Tibial nerve (tissue), 4 donors: ENCODE measurements at regions not wholly inside any gene's neighbourhood (a gene's known extent, or its start where the extent isn't known, plus 50 kb on each side); places are given as distances from the start of the nearest gene placed in this dataset.

Source experiments
- DNase-seq, 2 donors: peaks; one replicate each; pipeline ENCODE4 v3.0.0-alpha.2; 2019; ENCODE audit warnings: low spot score in 2 of 2
- H3K27ac ChIP-seq, 4 donors: fragments of 200-600 bp; sonication (generic) in 3 of 4; one replicate each; pipeline ENCODE4 v1.5.1; 2017 to 2019; ENCODE audit warnings: mild to moderate bottlenecking in 1 of 4
- H3K27me3 ChIP-seq, 2 donors: fragments of 200-600 bp; sonication (generic) in 1 of 2; one replicate each; pipeline versions ENCODE4 v1.5.1 to v1.6.0; 2017 to 2019
- H3K36me3 ChIP-seq, 3 donors: fragments of 200-600 bp; sonication (generic); one replicate each; pipeline ENCODE4 v1.5.1; 2018 to 2019
- H3K4me1 ChIP-seq, 4 donors: fragments of 200-600 bp; sonication (generic) in 3 of 4; one replicate each; pipeline ENCODE4 v1.5.1; 2017 to 2019
- H3K4me3 ChIP-seq, 4 donors: fragments of 200-600 bp; sonication (generic) in 3 of 4; one replicate each; pipeline ENCODE4 v1.5.1; 2017 to 2019; ENCODE audit warnings: mild to moderate bottlenecking in 1 of 4, moderate library complexity in 1 of 4
- H3K9me3 ChIP-seq, 4 donors: fragments of 200-600 bp; sonication (generic) in 3 of 4; one replicate each; pipeline ENCODE4 v1.5.1; 2017 to 2019
- CTCF ChIP-seq, 5 experiments: fragments of 200-600 bp in 3 of 5; fragments of 450-650 bp in 2 of 5; sonication (generic) in 3 of 5; IDR thresholded peaks; one replicate each; pipeline ENCODE4 v1.5.1; 2016 to 2019; ENCODE audit warnings: antibody characterized with exemption in 5 of 5, mild to moderate bottlenecking in 3 of 5, moderate library complexity in 2 of 5
- EP300 ChIP-seq, 2 donors: sonication (generic); formaldehyde crosslinking; IDR thresholded peaks; one replicate each; pipeline ENCODE4 v1.6.1; 2017; ENCODE audit warnings: antibody characterized with exemption in 2 of 2, mild to moderate bottlenecking in 1 of 2
- POLR2A ChIP-seq, 2 donors: fragments of 450-650 bp; IDR thresholded peaks; one replicate each; pipeline ENCODE4 v1.6.1; 2017; ENCODE audit warnings: antibody characterized with exemption in 2 of 2, mild to moderate bottlenecking in 2 of 2, moderate library complexity in 2 of 2
- WGBS, 2 donors: methylation state at CpG; one replicate each; pipeline ENCODE4 v1.1.5; 2018; 5-methylcytosine and 5-hydroxymethylcytosine counted together

GRCh38 chr3:118304557-118304956 lies 730.1 kb downstream of the IGSF11 start:
- 40 to 48% methylated on average over 1 of the region's 1 CpG for WGBS, 2 donors
- Histone ChIP-seq H3K27me3 (no peaks in the 10 kb centered on the region), H3K4me1 (no peaks in the 10 kb centered on the region), H3K27ac (no peak overlapping the region), H3K9me3 (no peaks in the 10 kb centered on the region), H3K4me3 (no peak overlapping the region), H3K36me3 (no peaks in the 10 kb centered on the region)
- TF ChIP-seq POLR2A (IDR thresholded peaks at IDR 0.05) (no peak), EP300 (IDR thresholded peaks at IDR 0.05) (no peak), CTCF (IDR thresholded peaks at IDR 0.05) (no peak)
- DNase-seq, result no peak

- Histone ChIP-seq H3K4me1 (no peaks in the 10 kb centered on the region), H3K36me3 (no peaks in the 10 kb centered on the region), H3K27ac (no peak overlapping the region), H3K9me3 (peaks cover 0 to 18% (median 2%) of the 10 kb centered on the region in 4 donors), H3K27me3 (no peaks in the 10 kb centered on the region), H3K4me3 (no peak overlapping the region)
- no peak for DNase-seq
- WGBS, 2 donors, result 86 to 100% methylated on average over 2 of the region's 2 CpGs
- TF ChIP-seq POLR2A (IDR thresholded peaks at IDR 0.05) (no peak), EP300 (IDR thresholded peaks at IDR 0.05) (no peak), CTCF (IDR thresholded peaks at IDR 0.05) (no peak)
These were observed 701.9 kb downstream of the IGSF11 start for GRCh38 chr3:118332699-118333098.

- TF ChIP-seq CTCF (IDR thresholded peaks at IDR 0.05) (no peak), POLR2A (IDR thresholded peaks at IDR 0.05) (no peak), EP300 (IDR thresholded peaks at IDR 0.05) (no peak)
- H3K4me1 ChIP-seq, result no peaks in the 10 kb centered on the region
- peaks cover 0 to 12% (median 2%) of the 10 kb centered on the region in 4 donors for H3K9me3 ChIP-seq
These were observed 697.0 kb downstream of the IGSF11 start for GRCh38 chr3:118337649-118338048.

GRCh38 chr3:118347396-118348168 lies 687.1 kb downstream of the IGSF11 start:
- TF ChIP-seq EP300 (IDR thresholded peaks at IDR 0.05) (no peak), CTCF (IDR thresholded peaks at IDR 0.05) (no peak), POLR2A (IDR thresholded peaks at IDR 0.05) (no peak)
- H3K9me3 ChIP-seq, result no peaks in the 10 kb centered on the region
- H3K27ac ChIP-seq, result no peak overlapping the region
- no peak overlapping the region for H3K4me3 ChIP-seq
- no peaks in the 10 kb centered on the region for H3K27me3 ChIP-seq
- H3K36me3 ChIP-seq, result no peaks in the 10 kb centered on the region
- H3K4me1 ChIP-seq, result no peaks in the 10 kb centered on the region
- no peak for DNase-seq

More at GRCh38 chr3:118337649-118338048, 697.0 kb downstream of the IGSF11 start:
- H3K36me3 ChIP-seq, result no peaks in the 10 kb centered on the region
- no peaks in the 10 kb centered on the region for H3K27me3 ChIP-seq
- DNase-seq, result no peak
- no peak overlapping the region for H3K4me3 ChIP-seq
- H3K27ac ChIP-seq, result no peak overlapping the region

- Histone ChIP-seq H3K9me3 (no peaks in the 10 kb centered on the region), H3K4me3 (no peak overlapping the region), H3K27me3 (no peaks in the 10 kb centered on the region), H3K4me1 (no peaks in the 10 kb centered on the region), H3K27ac (no peak overlapping the region), H3K36me3 (no peaks in the 10 kb centered on the region)
- WGBS, 2 donors, result 79 to 81% methylated on average over 1 of the region's 1 CpG
- DNase-seq, result no peak
- TF ChIP-seq CTCF (IDR thresholded peaks at IDR 0.05), result no peak
These were observed 686.5 kb downstream of the IGSF11 start for GRCh38 chr3:118348169-118348557.
